GM21723 (cell line): ENCODE measurements at regions not wholly inside any gene's neighbourhood (a gene's known extent, or its start where the extent isn't known, plus 50 kb on each side); places are given as distances from the start of the nearest gene placed in this dataset.
A peak's percentile ranks its signal among the peaks of the same experiment; 100 is the strongest.

Experiments used
- ATAC-seq: cut with Tn5 transposase; IDR thresholded peaks from one replicate; pipeline ENCODE4 v1.9.1; 2021; ENCODE audit warnings: mild to moderate bottlenecking, moderate library complexity; ENCODE audit not compliant: unreplicated experiment

DNA sequence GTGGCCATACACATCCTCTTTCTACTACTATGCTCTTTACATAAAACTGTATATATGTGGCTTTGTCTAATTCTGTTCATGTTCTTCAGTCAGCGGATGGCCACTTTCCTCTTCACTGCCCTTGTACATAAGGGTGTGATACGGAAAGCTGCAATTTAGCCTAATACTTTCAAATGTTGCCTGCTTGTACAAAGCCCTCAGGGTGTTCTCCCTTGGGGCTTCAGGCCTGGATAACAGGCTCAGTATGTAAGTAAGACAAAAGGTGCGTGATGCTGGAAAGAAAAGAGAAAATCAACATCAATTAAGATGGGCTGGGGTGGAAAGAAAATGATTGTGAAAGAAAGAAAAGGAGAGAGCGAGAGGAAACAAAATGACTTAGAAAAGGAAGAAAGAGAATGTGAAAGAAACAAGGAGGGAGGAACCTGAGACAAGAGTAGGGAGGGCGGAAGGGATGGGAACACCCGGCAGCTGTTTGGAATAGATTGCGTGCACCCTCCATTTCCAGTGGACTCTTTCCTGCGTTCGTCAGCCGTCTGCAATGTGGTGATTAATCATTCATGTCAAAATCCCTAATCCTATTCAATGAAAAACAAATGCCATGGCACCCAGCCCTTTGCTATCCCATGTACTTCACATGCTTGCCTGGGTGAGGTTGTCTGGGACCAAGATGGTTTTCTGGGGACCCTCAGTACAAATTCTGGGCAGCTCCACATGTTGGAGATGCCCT lies 553.6 kb downstream of the NUF2 start:
- ATAC-seq: no peak

- ATAC-seq: no peak
These were observed 554.2 kb downstream of the NUF2 start for GRCh38 chr1:163875927-163876320.

DNA sequence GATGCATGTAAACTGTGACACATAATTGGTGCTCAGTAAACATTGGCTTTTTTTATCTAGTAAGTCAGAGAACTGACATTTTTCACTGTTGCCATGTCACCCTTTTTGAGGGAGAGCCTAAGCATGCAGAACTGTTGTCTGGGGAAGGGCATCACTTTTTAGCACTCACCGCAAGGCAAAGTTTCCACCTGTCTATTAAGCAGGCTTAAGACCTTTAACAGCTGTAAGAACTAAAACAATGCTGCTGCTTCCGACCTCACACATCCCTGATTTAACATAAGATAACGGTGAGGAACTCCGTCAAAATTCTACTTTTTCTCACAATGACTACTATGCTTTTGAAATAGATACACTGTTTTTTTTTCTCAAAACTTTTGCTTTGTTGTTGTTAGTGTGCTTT lies 554.8 kb downstream of the NUF2 start:
- no peak for ATAC-seq

DNA sequence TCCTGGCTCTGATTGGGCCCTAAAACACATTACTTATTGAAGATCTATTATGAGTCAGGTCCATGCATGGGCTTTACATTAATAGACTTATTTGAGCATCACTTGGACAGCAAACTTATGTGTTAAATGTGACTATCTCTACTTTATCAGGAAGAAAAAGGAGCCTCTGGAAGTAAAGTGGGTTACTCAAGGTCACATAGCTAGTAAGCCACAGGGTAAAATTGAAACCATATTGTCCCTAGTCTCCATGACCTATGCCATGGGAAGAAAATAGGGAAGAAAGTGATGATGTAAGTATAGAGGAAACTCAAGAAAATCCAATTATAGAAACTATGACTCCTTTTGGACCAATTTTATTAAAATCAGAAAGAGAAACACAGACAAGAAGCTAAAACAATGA lies 555.3 kb downstream of the NUF2 start:
- ATAC-seq: no peak

DNA sequence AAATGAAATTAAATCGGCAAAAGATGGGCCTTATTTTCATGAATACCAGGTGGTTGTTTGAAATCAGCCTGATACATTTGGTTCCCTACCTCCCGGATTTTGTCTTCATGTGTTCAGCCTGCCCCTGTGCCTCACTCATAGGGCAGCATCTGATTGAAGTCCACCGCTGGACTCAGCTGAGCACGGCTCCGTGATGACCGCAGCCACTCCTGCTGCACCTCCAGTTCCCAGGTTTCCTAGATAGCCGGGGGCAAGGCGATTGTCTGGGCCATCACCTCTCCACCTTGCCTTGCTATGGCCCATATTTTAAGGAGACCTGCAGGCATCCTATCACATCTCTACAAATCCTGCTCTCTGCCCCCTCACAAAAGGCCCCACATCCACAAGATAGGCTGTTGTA lies 563.8 kb downstream of the NUF2 start:
- ATAC-seq: no peak

DNA sequence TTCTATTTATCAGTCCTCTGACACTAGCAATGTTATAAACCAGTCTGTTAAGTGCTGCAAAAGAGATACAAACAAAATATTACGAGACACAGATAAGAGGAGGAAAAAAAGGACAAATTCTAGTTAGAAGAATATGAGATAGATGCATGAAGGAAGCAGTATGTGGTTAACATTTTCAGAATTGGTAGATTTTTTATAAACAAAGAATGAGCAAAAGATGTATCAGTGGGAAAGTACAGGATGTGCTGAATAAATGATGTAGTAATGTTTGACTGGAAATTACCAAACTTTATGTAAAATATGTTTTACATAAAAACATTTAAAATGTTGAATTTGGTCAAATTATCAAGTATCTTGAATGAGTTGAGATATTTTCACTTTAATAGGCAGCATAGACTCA lies 574.2 kb downstream of the NUF2 start:
- ATAC-seq: no peak

- ATAC-seq: no peak
These were observed 575.8 kb downstream of the NUF2 start for GRCh38 chr1:163897412-163898155.

DNA sequence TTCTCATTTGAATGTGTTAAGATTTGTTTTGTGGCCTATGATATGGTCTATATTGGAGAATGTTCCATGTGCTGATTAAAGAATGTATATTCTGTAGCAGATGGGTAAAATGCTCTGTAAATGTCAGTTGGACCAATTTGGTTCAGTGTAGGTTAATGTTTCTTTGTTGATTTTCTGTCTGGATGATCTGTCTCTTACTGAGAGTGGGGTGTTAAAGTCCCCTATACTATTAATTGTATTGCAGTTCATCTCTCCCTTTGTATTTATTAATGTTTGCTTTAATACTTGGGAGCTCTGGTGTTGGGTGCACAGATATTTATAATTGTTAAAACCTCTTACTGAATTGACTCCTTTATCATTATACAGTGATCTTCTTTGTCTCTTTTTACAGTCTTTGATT lies 584.5 kb downstream of the NUF2 start:
- no peak for ATAC-seq

- no peak for ATAC-seq
These were observed 590.6 kb downstream of the NUF2 start for GRCh38 chr1:163912170-163912884.

DNA sequence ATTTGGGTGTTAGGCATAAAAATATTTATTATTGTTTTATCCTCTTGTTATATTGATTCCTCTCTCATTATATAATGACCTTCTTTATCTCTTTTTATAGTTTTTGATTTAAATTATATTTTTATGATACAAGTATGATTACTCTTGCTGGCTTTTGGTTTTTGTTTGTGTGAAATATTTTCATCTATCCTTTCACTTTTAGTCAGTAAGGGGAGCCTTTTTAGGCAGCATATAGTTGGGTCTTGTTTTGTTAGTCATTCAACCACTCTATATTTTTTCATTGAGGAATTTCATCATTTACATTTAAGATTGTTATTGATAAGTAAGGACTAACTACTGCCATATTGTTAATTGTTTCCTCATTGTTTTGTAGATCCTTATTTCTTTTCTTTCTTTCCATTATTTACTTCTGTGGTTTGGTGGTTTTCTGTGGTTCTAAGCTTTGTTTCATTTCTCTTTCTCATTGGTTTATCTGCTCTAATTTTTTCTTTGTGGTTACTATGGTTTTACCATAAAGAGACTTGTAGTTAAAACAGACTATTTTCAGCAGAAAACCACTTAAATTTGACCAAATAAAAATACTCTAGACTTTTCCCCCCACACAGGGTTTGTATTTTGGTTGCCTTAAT lies 593.1 kb downstream of the NUF2 start:
- ATAC-seq: peak; percentile 84

GRCh38 chr1:163922743-163923201 lies 601.0 kb downstream of the NUF2 start:
- ATAC-seq: peak; percentile 91

GRCh38 chr1:163924041-163924440 lies 602.3 kb downstream of the NUF2 start:
- no peak for ATAC-seq

- no peak for ATAC-seq
These were observed 605.7 kb downstream of the NUF2 start for GRCh38 chr1:163927493-163927892.

DNA sequence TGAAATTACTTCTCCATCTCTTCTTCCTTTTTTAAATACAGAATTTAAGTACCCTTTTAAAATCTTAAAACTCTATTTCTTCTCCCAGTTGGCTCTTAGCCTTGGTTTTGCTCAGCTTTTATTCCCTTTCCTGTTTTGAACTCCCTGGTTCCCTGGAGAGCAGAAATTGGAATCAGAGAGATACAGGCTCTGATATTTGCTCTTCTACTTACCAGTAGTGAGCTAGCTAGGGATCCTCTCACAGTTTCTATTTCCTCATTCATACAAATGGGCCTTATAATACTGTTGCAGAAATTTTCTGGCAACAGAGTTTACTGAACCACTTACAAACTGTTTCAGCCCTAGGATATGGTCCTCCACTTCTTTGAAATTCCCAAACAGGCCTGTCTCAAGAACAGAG lies 606.3 kb downstream of the NUF2 start:
- ATAC-seq: no peak

DNA sequence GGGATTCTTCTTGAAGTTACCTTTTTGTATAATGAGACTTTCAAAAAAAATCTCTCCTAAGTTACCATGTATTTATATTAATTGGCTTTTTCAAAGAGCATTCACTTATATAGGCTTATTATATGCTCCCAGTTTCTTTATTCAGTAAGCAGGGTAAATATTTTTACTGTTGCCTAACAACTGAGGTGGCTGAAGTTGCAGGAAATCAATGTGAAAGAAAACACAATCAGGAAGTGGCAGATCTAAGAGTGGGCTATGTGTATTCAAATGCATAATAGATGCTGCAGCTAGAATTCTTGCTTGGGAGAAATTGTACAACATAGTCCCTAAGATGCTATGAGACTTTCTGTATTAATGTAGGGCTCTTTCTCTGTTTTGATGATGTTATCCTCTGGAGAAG lies 606.9 kb downstream of the NUF2 start:
- ATAC-seq: no peak

- ATAC-seq: no peak
These were observed 611.1 kb downstream of the NUF2 start for GRCh38 chr1:163932901-163933300.

DNA sequence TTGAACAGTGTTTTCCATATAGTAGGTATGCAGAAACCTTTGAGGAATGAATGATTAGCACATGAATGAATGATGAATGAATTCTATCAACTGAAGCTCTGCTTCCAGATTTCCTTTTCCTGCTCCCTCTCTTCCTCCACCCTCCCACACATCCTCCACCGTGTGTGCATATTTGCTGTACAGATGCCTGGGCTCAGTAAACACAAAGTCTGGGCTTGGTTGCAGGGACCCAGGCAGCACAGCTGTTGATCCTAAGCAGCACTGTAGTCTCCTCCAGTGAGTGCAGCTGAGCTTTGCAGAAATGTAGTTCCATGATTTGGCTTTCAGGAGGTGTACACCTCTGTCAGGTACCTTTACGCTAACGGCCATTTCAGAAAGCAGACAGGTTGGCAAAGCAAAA lies 611.7 kb downstream of the NUF2 start:
- no peak for ATAC-seq

- no peak for ATAC-seq
These were observed 614.1 kb downstream of the NUF2 start for GRCh38 chr1:163935738-163936374.

GRCh38 chr1:163959622-163960021 lies 599.4 kb upstream of the PBX1 start:
- no peak for ATAC-seq

GRCh38 chr1:163970151-163970550 lies 588.8 kb upstream of the PBX1 start:
- no peak for ATAC-seq

GRCh38 chr1:163970699-163971098 lies 588.3 kb upstream of the PBX1 start:
- no peak for ATAC-seq
